SIG-M5 treated with dmso at 0.1 percent for 504 hours (cell line): ENCODE measurements at regions not wholly inside any gene's neighbourhood (a gene's known extent, or its start where the extent isn't known, plus 50 kb on each side); places are given as distances from the start of the nearest gene placed in this dataset.

Experiments
- DNase-seq: peaks from one replicate; lab custom pipeline; 2025; ENCODE audit not compliant: unreplicated experiment; lab: John Stamatoyannopoulos, UW

DNA sequence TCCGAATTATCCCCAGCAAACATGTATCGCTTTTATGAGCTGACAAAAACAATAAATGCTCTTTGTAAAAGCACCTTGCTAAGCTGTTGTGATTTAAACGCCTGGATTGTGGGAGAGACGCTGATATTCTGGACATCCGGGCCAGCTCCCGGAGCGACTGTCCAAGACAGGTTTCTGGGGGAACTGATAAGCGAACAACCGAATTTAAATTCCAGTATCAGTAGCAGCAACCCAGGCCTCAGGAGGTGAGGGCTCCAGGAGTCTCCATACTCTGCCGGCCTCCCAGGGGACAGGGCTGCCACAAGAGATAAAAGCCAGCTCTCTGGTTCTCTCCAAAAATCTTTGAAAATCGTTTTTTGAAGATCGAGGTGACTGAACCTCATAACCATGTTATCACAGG is 50.3 kb upstream of the VSTM2B start:
- DNase-seq = no peak
